Loucy (cell line): ENCODE measurements at regions not wholly inside any gene's neighbourhood (a gene's known extent, or its start where the extent isn't known, plus 50 kb on each side); places are given as distances from the start of the nearest gene placed in this dataset.

Experiments used
- H2AFZ ChIP-seq: fragments of 200-600 bp; sonication (generic); 2 replicates; pipeline ENCODE4 v1.6.0; 2016; ENCODE audit warnings: antibody characterized with exemption, mild to moderate bottlenecking, low read length, moderate library complexity
- H3F3A ChIP-seq: fragments of 200-600 bp; 2 replicates; pipeline ENCODE4 v1.6.0; 2016; ENCODE audit warnings: antibody characterized with exemption, low read depth, mild to moderate bottlenecking
- H3K27me3 ChIP-seq: fragments of 200-600 bp; sonication (generic); 2 replicates; pipeline ENCODE4 v1.6.1; 2014; ENCODE audit warnings: low read length, mild to moderate bottlenecking; ENCODE audit not compliant: insufficient read depth, poor library complexity, severe bottlenecking
- H3K36me3 ChIP-seq: fragments of 200-600 bp; sonication (generic); 2 replicates; pipeline ENCODE4 v1.6.1; 2016; ENCODE audit warnings: low read length; ENCODE audit not compliant: insufficient read depth
- H3K4me1 ChIP-seq: fragments of 200-600 bp; sonication (generic); 2 replicates; pipeline ENCODE4 v1.5.1; 2014; ENCODE audit warnings: low read length, mild to moderate bottlenecking; ENCODE audit not compliant: insufficient read depth, poor library complexity, severe bottlenecking
- H3K4me2 ChIP-seq: fragments of 200-600 bp; sonication (generic); 2 replicates; pipeline ENCODE4 v1.6.0; 2014; ENCODE audit warnings: antibody characterized with exemption, low read length, low read depth, mild to moderate bottlenecking; ENCODE audit not compliant: poor library complexity, severe bottlenecking
- H3K4me3 ChIP-seq: fragments of 200-600 bp; sonication (generic); 2 replicates; pipeline ENCODE4 v1.5.1; 2014; ENCODE audit warnings: low read length, mild to moderate bottlenecking, mixed read lengths; ENCODE audit not compliant: poor library complexity, severe bottlenecking
- H3K79me2 ChIP-seq: fragments of 200-600 bp; sonication (generic); 2 replicates; pipeline ENCODE4 v1.6.1; 2014; ENCODE audit warnings: low read length; ENCODE audit not compliant: insufficient read depth
- H3K9ac ChIP-seq: fragments of 200-600 bp; sonication (generic); 2 replicates; pipeline ENCODE4 v1.6.0; 2014; ENCODE audit warnings: mild to moderate bottlenecking, low read depth, low read length, moderate library complexity; ENCODE audit not compliant: poor library complexity, severe bottlenecking
- H3K9me2 ChIP-seq: fragments of 200-600 bp; sonication (generic); replicated peaks from 2 replicates; pipeline ENCODE4 v1.6.1; 2016; ENCODE audit warnings: low read depth, low read length, mixed read lengths
- H3K9me3 ChIP-seq: fragments of 200-600 bp; sonication (generic); 2 replicates; pipeline ENCODE4 v1.6.1; 2014; ENCODE audit warnings: mild to moderate bottlenecking, antibody characterized with exemption, low read length, low read depth; ENCODE audit not compliant: insufficient read depth
- H4K20me1 ChIP-seq: fragments of 200-600 bp; sonication (generic); 2 replicates; pipeline ENCODE4 v1.6.0; 2014; ENCODE audit warnings: antibody characterized with exemption, low read length, mild to moderate bottlenecking; ENCODE audit not compliant: insufficient read depth, poor library complexity, severe bottlenecking
- EZH2phosphoT487 ChIP-seq: fragments of 200-600 bp; IDR thresholded peaks from 2 replicates; pipeline ENCODE4 v1.6.1; 2018; ENCODE audit warnings: antibody characterized with exemption, mild to moderate bottlenecking, moderate library complexity, borderline replicate concordance
- TF ChIP-seq, protein P1 (sequence below): fragments of 200-600 bp; sonication (generic); conservative IDR thresholded peaks from 2 replicates; pipeline ENCODE4 v1.5.1; 2014; ENCODE audit warnings: mild to moderate bottlenecking, antibody characterized with exemption, low read length

DNA sequence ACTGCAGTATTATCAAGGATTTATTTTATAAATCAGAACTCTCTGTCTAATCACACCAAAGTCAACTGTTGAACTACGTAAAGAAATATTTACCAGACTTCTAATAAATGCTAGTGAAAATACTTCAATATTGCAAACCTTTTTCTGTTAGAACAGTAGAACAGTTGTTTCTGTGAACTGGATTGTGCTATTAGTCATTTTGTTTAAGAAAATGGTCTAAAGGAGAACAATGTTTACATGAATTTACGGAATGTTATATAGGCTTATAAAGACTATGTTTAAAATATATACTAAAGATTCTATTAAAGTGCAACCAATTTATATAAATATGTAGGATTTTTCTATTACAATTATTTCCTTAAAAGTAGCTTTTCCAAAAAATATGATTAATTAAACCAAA, 471.4 kb downstream of the FSCB start:
- Histone ChIP-seq H3F3A (no peaks in the 10 kb centered on the region), H3K36me3 (no peaks in the 10 kb centered on the region), H3K27me3 (no peaks in the 10 kb centered on the region), H3K9ac (no peak overlapping the region), H2AFZ (no peak overlapping the region), H3K4me2 (no peak overlapping the region), H3K79me2 (no peaks in the 10 kb centered on the region), H3K9me3 (peaks cover 10% of the 10 kb centered on the region; the same call in 1 of the 2 replicates), H4K20me1 (no peaks in the 10 kb centered on the region), H3K9me2 (no peaks in the 10 kb centered on the region), H3K4me1 (no peaks in the 10 kb centered on the region), H3K4me3 (no peak overlapping the region)
- TF ChIP-seq EZH2phosphoT487, result no peak

DNA sequence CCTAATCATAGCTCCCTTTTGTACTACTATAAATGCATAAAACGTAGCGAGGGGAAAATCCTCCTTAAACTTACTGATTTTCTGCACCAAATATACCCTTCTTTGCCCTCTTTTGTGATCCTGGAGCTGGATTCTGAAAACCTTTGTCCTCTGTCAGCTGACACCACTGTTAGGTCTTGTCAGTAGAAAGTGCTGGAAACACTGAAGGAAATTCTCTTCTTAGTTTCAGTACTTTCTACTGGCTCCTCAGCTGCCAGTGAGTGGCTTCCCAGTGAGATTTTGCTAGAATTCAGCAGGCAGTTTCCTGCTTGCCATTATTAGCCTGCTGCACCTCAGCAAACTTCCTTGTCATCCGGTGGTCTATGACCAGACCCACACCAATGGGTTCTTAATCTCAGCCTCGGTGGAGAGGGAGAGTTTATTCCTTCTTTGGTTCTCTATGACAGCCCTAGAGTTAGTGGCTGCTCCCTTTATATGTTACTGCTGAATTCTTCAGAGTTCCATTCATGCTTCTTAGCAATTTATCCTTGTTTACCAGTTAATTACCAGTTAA, 476.2 kb downstream of the FSCB start:
- Histone ChIP-seq H3K36me3 (no peaks in the 10 kb centered on the region), H3K79me2 (no peaks in the 10 kb centered on the region), H3F3A (no peaks in the 10 kb centered on the region), H2AFZ (no peak overlapping the region), H3K4me3 (no peak overlapping the region), H3K9ac (no peak overlapping the region), H3K9me2 (no peaks in the 10 kb centered on the region), H3K4me1 (no peaks in the 10 kb centered on the region), H3K27me3 (no peaks in the 10 kb centered on the region), H3K4me2 (no peak overlapping the region), H3K9me3 (no peaks in the 10 kb centered on the region), H4K20me1 (no peaks in the 10 kb centered on the region)
- TF ChIP-seq, protein P1, sequence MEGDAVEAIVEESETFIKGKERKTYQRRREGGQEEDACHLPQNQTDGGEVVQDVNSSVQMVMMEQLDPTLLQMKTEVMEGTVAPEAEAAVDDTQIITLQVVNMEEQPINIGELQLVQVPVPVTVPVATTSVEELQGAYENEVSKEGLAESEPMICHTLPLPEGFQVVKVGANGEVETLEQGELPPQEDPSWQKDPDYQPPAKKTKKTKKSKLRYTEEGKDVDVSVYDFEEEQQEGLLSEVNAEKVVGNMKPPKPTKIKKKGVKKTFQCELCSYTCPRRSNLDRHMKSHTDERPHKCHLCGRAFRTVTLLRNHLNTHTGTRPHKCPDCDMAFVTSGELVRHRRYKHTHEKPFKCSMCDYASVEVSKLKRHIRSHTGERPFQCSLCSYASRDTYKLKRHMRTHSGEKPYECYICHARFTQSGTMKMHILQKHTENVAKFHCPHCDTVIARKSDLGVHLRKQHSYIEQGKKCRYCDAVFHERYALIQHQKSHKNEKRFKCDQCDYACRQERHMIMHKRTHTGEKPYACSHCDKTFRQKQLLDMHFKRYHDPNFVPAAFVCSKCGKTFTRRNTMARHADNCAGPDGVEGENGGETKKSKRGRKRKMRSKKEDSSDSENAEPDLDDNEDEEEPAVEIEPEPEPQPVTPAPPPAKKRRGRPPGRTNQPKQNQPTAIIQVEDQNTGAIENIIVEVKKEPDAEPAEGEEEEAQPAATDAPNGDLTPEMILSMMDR, result no peak
- no peak for TF ChIP-seq EZH2phosphoT487

DNA sequence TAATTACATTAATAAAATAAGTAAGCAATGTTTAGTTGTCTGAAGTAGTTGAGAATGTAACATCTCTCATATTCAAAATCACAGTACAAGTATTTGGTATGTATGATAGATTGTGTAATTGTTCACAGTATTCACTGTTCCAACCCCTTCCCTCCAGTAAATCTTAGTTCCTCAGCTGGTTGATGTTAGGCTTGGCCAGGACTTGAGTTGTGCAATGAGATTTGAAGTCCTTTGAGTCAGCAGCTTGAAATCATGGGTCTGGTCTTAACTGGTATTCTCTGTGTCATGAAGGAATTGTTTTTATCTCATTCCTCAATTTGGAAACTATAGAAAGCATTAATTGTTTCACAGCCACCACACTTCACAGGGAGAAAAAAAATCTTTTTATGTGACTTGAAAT, 477.1 kb downstream of the FSCB start:
- no peaks in the 10 kb centered on the region for H3K27me3 ChIP-seq
- H3K4me2 ChIP-seq, result no peak overlapping the region
- TF ChIP-seq EZH2phosphoT487, result no peak
- TF ChIP-seq, protein P1, result no peak

DNA sequence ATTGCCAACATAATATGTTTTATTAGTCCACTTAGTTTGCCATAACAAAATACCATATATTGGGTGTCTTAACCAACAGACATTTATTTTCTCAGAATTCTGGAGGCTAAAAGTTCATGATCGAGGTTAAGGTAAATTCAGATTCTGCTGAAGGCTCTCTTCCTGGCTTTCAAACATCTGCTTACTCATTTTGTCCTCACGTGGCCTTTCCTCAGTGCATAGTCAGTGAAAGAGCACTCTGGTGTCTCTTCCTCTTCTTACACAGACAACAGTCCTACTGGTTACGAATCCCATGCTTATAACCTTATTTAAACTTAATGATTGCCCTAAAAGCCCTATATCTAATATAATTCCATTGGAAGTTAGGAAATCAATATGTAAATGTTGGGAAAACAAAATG, 479.7 kb downstream of the FSCB start:
- no peak overlapping the region for H3K9ac ChIP-seq
- no peaks in the 10 kb centered on the region for H3F3A ChIP-seq
- no peaks in the 10 kb centered on the region for H3K9me2 ChIP-seq
- no peaks in the 10 kb centered on the region for H4K20me1 ChIP-seq
- no peaks in the 10 kb centered on the region for H3K4me1 ChIP-seq
- no peaks in the 10 kb centered on the region for H3K36me3 ChIP-seq
- H3K4me2 ChIP-seq, result no peak overlapping the region
- TF ChIP-seq, protein P1, result no peak
- TF ChIP-seq EZH2phosphoT487, result no peak
- no peaks in the 10 kb centered on the region for H3K79me2 ChIP-seq
- H3K27me3 ChIP-seq, result no peaks in the 10 kb centered on the region
- no peak overlapping the region for H3K4me3 ChIP-seq
- no peak overlapping the region for H2AFZ ChIP-seq
- no peaks in the 10 kb centered on the region for H3K9me3 ChIP-seq

More for the DNA sequence above, 477.1 kb downstream of the FSCB start:
- no peaks in the 10 kb centered on the region for H4K20me1 ChIP-seq
- H3K9me3 ChIP-seq, result no peaks in the 10 kb centered on the region
- no peak overlapping the region for H3K9ac ChIP-seq
- no peak overlapping the region for H3K4me3 ChIP-seq
- H3F3A ChIP-seq, result no peaks in the 10 kb centered on the region
- H3K36me3 ChIP-seq, result no peaks in the 10 kb centered on the region
- no peaks in the 10 kb centered on the region for H3K4me1 ChIP-seq
- H3K9me2 ChIP-seq, result no peaks in the 10 kb centered on the region
- no peaks in the 10 kb centered on the region for H3K79me2 ChIP-seq
- no peak overlapping the region for H2AFZ ChIP-seq
